HepG2 (cell line): ENCODE measurements at regions not wholly inside any gene's neighbourhood (a gene's known extent, or its start where the extent isn't known, plus 50 kb on each side); places are given as distances from the start of the nearest gene placed in this dataset.

Experiments used
- ATAC-seq: fragments of 200-7000 bp; cut with Tn5 transposase; 3 replicates; pipeline ENCODE4 v1.9.1; 2020; ENCODE audit warnings: mild to moderate bottlenecking, moderate library complexity
- BruUV-seq: library from RNA; stranded (reverse); fragments of 400-500 nt; replicated peaks from 2 replicates; lab custom pipeline; 2021; lab: Mats Ljungman, UMichigan
- CTCF ChIA-PET: fragments of 300-600 bp; formaldehyde crosslinking; extraction: SDS; loops from one replicate; lab custom pipeline; 2021; ENCODE audit warnings: low total read pairs, inconsistent platforms, low intra/inter-chr PET ratio; lab: Yijun Ruan, JAX
- POLR2A ChIA-PET: fragments of 350-600 bp; sonication (Branson Sonifier 250); formaldehyde crosslinking; loops from one replicate; lab custom pipeline; 2020; ENCODE audit warnings: antibody characterized with exemption, inconsistent platforms; lab: Yijun Ruan, JAX
- DNase-seq: peaks from one replicate; pipeline ENCODE4 v3.0.0-alpha.2; 2015; ENCODE audit warnings: low spot score
- FAIRE-seq: peaks from 3 replicates; lab custom pipeline; 2011; peaks lifted over from hg19 to GRCh38; lab: Jason Lieb, UNC
- H2AFZ ChIP-seq: one replicate; pipeline ENCODE4 v1.6.1; 2011; ENCODE audit warnings: low read length, inconsistent platforms
- H3K27ac ChIP-seq: fragments of 300-600 bp; 3 replicates; pipeline ENCODE4 v1.8.0; 2011; ENCODE audit warnings: mixed run types, mild to moderate bottlenecking, mixed read lengths, low read length, inconsistent platforms; ENCODE audit not compliant: insufficient read depth; ENCODE audit errors: extremely low read length
- H3K27me3 ChIP-seq, 2 experiments: fragments of 200-600 bp in 1 of 2; 2 replicates in 1 of 2; 3 replicates in 1 of 2; pipeline versions ENCODE4 v1.6.0 to v1.8.0; 2011; ENCODE audit warnings: low read length in 2 of 2, mild to moderate bottlenecking in 2 of 2, moderate library complexity in 2 of 2, inconsistent platforms in 1 of 2; ENCODE audit not compliant: insufficient read depth in 2 of 2, control insufficient read depth in 1 of 2
- H3K36me3 ChIP-seq, 2 experiments: fragments of 200-600 bp in 1 of 2; replicated peaks in 1 of 2; 2 replicates in 1 of 2; 3 replicates in 1 of 2; pipeline versions ENCODE4 v1.5.1 to v1.8.0; 2011; ENCODE audit warnings: low read length in 2 of 2, inconsistent platforms in 1 of 2; ENCODE audit not compliant: insufficient read depth in 2 of 2, control insufficient read depth in 1 of 2
- H3K4me1 ChIP-seq: 2 replicates; pipeline ENCODE4 v1.5.1; 2012; ENCODE audit warnings: low read length, inconsistent platforms; ENCODE audit not compliant: insufficient read depth
- H3K4me2 ChIP-seq: 2 replicates; pipeline ENCODE4 v1.6.0; 2011; ENCODE audit warnings: low read depth, low read length, inconsistent platforms
- H3K4me3 ChIP-seq, 3 experiments: fragments of 200-600 bp in 1 of 3; sonication (generic), shearing (Covaris generic) in 1 of 3; replicated peaks in 1 of 3; 2 replicates each; pipeline ENCODE4 v1.5.1; 2011 to 2016; ENCODE audit warnings: low read length in 3 of 3, inconsistent platforms in 2 of 3, low read depth in 2 of 3, mild to moderate bottlenecking in 2 of 3, control low read depth in 1 of 3, mixed read lengths in 1 of 3; ENCODE audit not compliant: insufficient read depth in 1 of 3
- H3K79me2 ChIP-seq: one replicate; pipeline ENCODE4 v1.6.1; 2011; ENCODE audit warnings: low read length, inconsistent platforms; ENCODE audit not compliant: insufficient read depth
- H3K9ac ChIP-seq: 2 replicates; pipeline ENCODE4 v1.6.0; 2011; ENCODE audit warnings: mild to moderate bottlenecking, low read depth, low read length, inconsistent platforms; ENCODE audit not compliant: insufficient read depth
- H3K9me3 ChIP-seq: 2 replicates; pipeline ENCODE4 v1.5.1; 2012; ENCODE audit warnings: mild to moderate bottlenecking, low read length
- H4K20me1 ChIP-seq: 2 replicates; pipeline ENCODE4 v1.6.0; 2011; ENCODE audit warnings: inconsistent platforms, mild to moderate bottlenecking, low read length, moderate library complexity; ENCODE audit not compliant: insufficient read depth
- ATF2 ChIP-seq: sonication (generic); formaldehyde crosslinking; IDR thresholded peaks from 2 replicates; pipeline ENCODE4 v1.4.0; 2020; ENCODE audit warnings: missing genetic modification reagents
- GFI1 ChIP-seq: sonication (generic); formaldehyde crosslinking; IDR thresholded peaks from 2 replicates; pipeline ENCODE4 v1.5.0; 2020; ENCODE audit warnings: missing genetic modification reagents, mild to moderate bottlenecking, borderline replicate concordance
- JUND ChIP-seq: sonication (generic); formaldehyde crosslinking; IDR thresholded peaks from 2 replicates; pipeline ENCODE4 v1.8.0; 2022; ENCODE audit warnings: mild to moderate bottlenecking, missing genetic modification reagents
- MAFF ChIP-seq: IDR thresholded peaks from 2 replicates; pipeline ENCODE4 v1.6.1; 2011; ENCODE audit warnings: low read depth, low read length, improper control_type of control experiment
- MAFK ChIP-seq, 2 experiments: IDR thresholded peaks in 1 of 2; conservative IDR thresholded peaks in 1 of 2; 2 replicates each; pipeline ENCODE4 v1.6.1; 2011; ENCODE audit warnings: improper control_type of control experiment in 2 of 2, low read length in 2 of 2
- MEIS1 ChIP-seq: sonication (generic); formaldehyde crosslinking; IDR thresholded peaks from 2 replicates; pipeline ENCODE4 v1.9.0; 2021; ENCODE audit warnings: mild to moderate bottlenecking, missing genetic modification reagents, moderate library complexity, borderline replicate concordance
- PHB2 ChIP-seq: fragments of 450-650 bp; IDR thresholded peaks from 2 replicates; pipeline ENCODE4 v1.6.1; 2018; ENCODE audit not compliant: partially characterized antibody
- ZBTB34 ChIP-seq: sonication (generic); formaldehyde crosslinking; IDR thresholded peaks from 2 replicates; pipeline ENCODE4 v1.8.0; 2022; ENCODE audit warnings: mild to moderate bottlenecking, missing genetic modification reagents
- ZBTB4 ChIP-seq: sonication (generic); formaldehyde crosslinking; IDR thresholded peaks from 2 replicates; pipeline ENCODE4 v1.4.0; 2020; ENCODE audit warnings: missing genetic modification reagents, mild to moderate bottlenecking, borderline replicate concordance
- ZFP37 ChIP-seq: sonication (generic); formaldehyde crosslinking; IDR thresholded peaks from 2 replicates; pipeline ENCODE4 v1.4.0; 2020; ENCODE audit warnings: missing genetic modification reagents, borderline replicate concordance
- ZNF230 ChIP-seq: sonication (generic); formaldehyde crosslinking; IDR thresholded peaks from 2 replicates; pipeline ENCODE4 v1.4.0; 2020; ENCODE audit warnings: mild to moderate bottlenecking, missing genetic modification reagents
- ZNF33A ChIP-seq: sonication (generic); formaldehyde crosslinking; IDR thresholded peaks from 2 replicates; pipeline ENCODE4 v1.5.1; 2020; ENCODE audit warnings: missing genetic modification reagents, mild to moderate bottlenecking, moderate library complexity, borderline replicate concordance
- WGBS: methylation state at CpG from one replicate; pipeline ENCODE4 v1.1.6; 2017; ENCODE audit warnings: low lambda C conversion rate; 5-methylcytosine and 5-hydroxymethylcytosine counted together
- in situ Hi-C: cut with HindIII; loops from 2 replicates; pipeline ENCODE4 v1.10.0; 2017; ENCODE audit warnings: low pct_unique_long_range_greater_than_20kb; ENCODE audit not compliant: extremely low pct_ligation_motif_present
- intact Hi-C: fragments of 100-400 bp; cut with micrococcal nuclease; formaldehyde crosslinking; loops from one replicate; pipeline ENCODE4 v1.10.0; 2022; ENCODE audit not compliant: unreplicated experiment

- TF ChIP-seq ZBTB34 (no peak), ZNF230 (CRISPR knock-in tag) (no peak), MEIS1 (CRISPR knock-in tag) (no peak)
Observed at GRCh38 chr5:53291047-53291446, 181.5 kb upstream of the MOCS2 start (continued).

- FAIRE-seq (no peak), DNase-seq (no peak), ATAC-seq (no peak)
- H3K27ac ChIP-seq: no peak overlapping the region
- BruUV-seq: no TSS peak
- no peaks in the 10 kb centered on the region for H3K9me3 ChIP-seq
- no peaks in the 10 kb centered on the region for H4K20me1 ChIP-seq
- in situ Hi-C loops (no loop called here), intact Hi-C loops (no loop called here)
- H3K9ac ChIP-seq: no peak overlapping the region
- no peak overlapping the region for H3K4me2 ChIP-seq
- no peak overlapping the region for H2AFZ ChIP-seq
- no peaks in the 10 kb centered on the region for H3K79me2 ChIP-seq
- no peaks in the 10 kb centered on the region for H3K36me3 ChIP-seq
- ChIA-PET CTCF (no interaction called here), POLR2A (no interaction called here)
- H3K27me3 ChIP-seq: no peaks in the 10 kb centered on the region
- no peaks in the 10 kb centered on the region for H3K4me1 ChIP-seq
- 0 out of 2 replicates have a peak, but pooled peaks have one; percentile 14 for TF ChIP-seq MAFF
- TF ChIP-seq GFI1 (CRISPR knock-in tag): no peak
- TF ChIP-seq MAFK (conservative IDR thresholded peaks at IDR 0.05 in 1 of 2, IDR thresholded peaks at IDR 0.05 in 1 of 2; ENCODE audit: low read length in 2 of 2): peak in 1 of 2 experiments; percentile 24; a peak in 1 of 4 replicates
- no peak overlapping the region for H3K4me3 ChIP-seq
Observed at GRCh38 chr5:53291528-53291927, 182.0 kb upstream of the MOCS2 start.

- Histone ChIP-seq H3K4me1 (no peaks in the 10 kb centered on the region), H3K27me3 (no peaks in the 10 kb centered on the region), H3K79me2 (no peaks in the 10 kb centered on the region), H2AFZ (no peak overlapping the region), H3K4me3 (no peak overlapping the region), H4K20me1 (no peaks in the 10 kb centered on the region), H3K36me3 (no peaks in the 10 kb centered on the region), H3K9ac (no peak overlapping the region), H3K27ac (no peak overlapping the region), H3K4me2 (no peak overlapping the region), H3K9me3 (no peaks in the 10 kb centered on the region)
- CTCF ChIA-PET: no interaction called here
- ATAC-seq (no peak), DNase-seq (no peak), FAIRE-seq (no peak)
- in situ Hi-C loops (no loop called here), intact Hi-C loops (no loop called here)
- POLR2A ChIA-PET: no interaction called here
- no TSS peak for BruUV-seq
- 2% methylated on average over 5 of the region's 5 CpGs for WGBS
- no peak for TF ChIP-seq ZFP37 (CRISPR knock-in tag)
- no peak for TF ChIP-seq ATF2 (CRISPR knock-in tag)
- TF ChIP-seq PHB2: no peak
- no peak for TF ChIP-seq ZNF33A (CRISPR knock-in tag)
- no peak for TF ChIP-seq JUND (CRISPR knock-in tag)
- no peak for TF ChIP-seq ZBTB4 (CRISPR knock-in tag)
Observed at GRCh38 chr5:53298841-53299240, 181.6 kb upstream of the FST start.
